SIG-M5 treated with dmso at 0.1 percent for 504 hours (cell line): ENCODE measurements at regions not wholly inside any gene's neighbourhood (a gene's known extent, or its start where the extent isn't known, plus 50 kb on each side); places are given as distances from the start of the nearest gene placed in this dataset.
A peak's percentile ranks its signal among the peaks of the same experiment; 100 is the strongest.

Experiments
- DNase-seq: peaks from one replicate; lab custom pipeline; 2025; ENCODE audit not compliant: unreplicated experiment; lab: John Stamatoyannopoulos, UW

DNA sequence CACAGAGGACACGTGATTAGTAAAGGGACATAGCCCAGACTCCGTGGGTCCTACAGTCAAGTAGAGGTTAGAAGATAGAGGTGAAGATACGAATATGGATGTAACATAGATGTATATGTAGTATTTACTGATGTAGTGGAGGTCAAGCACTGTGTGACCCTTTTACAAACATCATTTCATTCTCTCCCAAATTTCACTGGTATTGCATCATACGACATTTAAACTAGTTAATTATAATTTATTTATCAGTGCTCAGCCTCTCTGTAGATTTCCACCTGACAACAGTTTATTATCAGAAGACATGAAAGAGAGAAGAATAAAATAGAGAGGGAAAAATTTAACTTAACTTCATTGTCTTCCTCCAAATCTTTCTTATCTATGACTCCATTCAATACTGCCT, 927.9 kb upstream of the TMEM132C start:
- no peak for DNase-seq

DNA sequence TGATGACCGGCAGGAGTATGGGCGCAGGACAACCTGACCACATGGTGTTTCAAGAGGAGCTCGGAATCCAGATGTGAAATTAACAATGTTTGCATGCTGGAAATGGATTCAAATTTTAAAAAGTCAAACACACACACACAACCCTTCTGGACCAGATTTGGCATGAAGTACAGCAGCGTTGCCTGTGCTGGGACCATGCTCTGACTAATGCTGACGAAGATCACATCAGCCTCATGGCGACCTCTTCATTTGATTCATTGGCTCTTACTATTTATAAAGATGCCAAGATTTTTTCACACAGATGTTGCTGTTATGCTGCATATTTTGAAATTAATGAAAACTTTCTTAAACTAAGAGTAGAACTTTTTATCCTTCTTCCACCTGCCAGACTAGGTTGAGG, 926.6 kb upstream of the TMEM132C start:
- no peak for DNase-seq

DNA sequence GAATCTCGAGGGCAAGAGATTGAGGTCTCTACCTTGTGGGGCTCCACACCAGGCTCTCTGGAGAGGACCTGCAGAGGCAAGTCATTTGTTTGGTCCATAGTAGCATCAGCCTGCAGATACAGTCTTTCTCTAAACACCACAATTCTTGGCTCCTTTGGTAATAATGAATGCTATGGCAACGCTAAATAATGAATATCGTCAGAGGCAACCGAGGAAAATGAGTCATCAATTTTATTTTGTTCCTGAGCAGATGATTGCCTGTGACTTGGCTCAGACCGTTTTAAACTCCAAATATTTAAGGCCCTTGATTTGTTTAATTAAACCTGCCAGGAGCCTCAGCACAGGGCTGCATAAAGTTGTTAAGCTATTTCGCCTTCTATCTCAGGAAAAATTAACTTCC, 924.1 kb upstream of the TMEM132C start:
- DNase-seq = no peak

GRCh38 chr12:127343940-127344339, 923.0 kb upstream of the TMEM132C start:
- DNase-seq = no peak

GRCh38 chr12:127351481-127352010, 915.4 kb upstream of the TMEM132C start:
- no peak for DNase-seq

DNA sequence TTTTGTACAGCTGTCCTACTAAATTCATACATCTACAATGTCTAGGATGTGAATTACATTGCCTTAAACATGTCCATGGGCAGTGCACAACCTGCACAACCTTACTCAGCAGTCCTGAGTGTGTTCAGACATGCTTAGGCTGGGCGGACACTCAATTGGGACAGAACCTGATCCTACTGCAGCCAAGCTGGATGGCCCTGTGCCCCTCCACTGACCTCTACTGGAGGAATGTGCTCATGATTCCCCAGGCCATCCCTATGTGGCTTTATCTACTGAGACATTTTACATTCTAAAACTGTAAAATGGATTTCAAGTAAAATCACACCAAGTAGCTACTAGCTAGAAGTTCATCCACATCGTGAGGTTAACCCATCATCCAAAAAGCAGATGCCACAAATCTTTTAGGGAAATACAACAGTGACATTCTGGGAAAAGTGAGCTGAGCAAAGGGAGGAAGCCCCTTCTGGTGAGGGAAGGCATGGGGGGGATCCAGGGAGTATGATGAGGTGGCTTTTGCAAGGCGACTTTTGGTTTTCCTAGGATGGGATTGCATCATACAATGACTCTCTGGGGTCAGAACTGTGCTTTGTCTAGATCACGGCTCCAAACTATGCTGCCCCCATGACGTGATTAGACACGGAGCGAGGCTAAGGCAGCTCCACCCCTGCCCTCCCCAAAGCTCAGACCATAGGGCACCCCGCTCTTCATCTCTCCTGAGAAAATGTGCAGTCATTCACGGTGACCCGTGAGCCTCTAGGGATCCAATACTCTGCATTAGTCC, 911.7 kb upstream of the TMEM132C start:
- no peak for DNase-seq

DNA sequence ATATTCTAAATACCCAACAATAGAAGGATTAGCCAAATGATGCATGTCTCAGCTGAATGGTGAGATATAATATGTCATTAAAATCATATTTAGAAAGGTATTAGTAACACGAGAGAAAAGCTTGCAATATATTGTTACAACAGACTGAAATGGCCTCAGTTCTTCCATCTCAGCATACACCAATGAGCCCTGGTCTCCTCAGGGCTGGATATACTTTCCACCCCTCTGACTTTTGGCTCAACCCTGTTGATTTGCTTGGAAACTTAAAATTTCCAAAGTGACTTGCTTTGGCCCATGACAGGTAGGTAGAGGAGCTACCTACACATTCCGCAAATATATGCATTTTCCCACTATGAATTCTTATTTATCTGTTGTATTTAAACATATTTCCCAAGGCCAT, 908.1 kb upstream of the TMEM132C start:
- no peak for DNase-seq

GRCh38 chr12:127360580-127360979, 906.4 kb upstream of the TMEM132C start:
- DNase-seq = no peak

GRCh38 chr12:127362121-127362520, 904.8 kb upstream of the TMEM132C start:
- no peak for DNase-seq

- DNase-seq = no peak
These were observed 903.6 kb upstream of the TMEM132C start for GRCh38 chr12:127363392-127363791.

DNA sequence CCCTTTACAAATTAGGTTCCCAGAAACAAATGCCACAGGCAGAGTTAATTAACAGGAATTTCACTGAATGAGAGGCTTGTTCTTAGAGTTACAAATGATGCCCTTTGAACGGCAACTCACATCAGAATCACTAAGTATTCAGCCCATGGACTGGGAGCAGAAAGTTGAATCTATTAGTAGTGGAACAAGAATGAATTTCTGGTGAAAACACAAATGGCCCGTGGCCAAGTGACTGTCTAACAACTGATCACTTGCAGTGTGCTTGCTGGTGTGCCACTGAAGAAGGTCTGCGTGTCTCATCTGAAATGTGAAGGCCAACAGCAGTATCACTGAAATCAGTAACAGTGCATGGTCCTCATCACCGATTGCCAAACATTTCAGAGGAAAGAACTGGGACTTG, 893.4 kb upstream of the TMEM132C start:
- no peak for DNase-seq

- DNase-seq = no peak
These were observed 892.5 kb upstream of the TMEM132C start for GRCh38 chr12:127374447-127374846.

DNA sequence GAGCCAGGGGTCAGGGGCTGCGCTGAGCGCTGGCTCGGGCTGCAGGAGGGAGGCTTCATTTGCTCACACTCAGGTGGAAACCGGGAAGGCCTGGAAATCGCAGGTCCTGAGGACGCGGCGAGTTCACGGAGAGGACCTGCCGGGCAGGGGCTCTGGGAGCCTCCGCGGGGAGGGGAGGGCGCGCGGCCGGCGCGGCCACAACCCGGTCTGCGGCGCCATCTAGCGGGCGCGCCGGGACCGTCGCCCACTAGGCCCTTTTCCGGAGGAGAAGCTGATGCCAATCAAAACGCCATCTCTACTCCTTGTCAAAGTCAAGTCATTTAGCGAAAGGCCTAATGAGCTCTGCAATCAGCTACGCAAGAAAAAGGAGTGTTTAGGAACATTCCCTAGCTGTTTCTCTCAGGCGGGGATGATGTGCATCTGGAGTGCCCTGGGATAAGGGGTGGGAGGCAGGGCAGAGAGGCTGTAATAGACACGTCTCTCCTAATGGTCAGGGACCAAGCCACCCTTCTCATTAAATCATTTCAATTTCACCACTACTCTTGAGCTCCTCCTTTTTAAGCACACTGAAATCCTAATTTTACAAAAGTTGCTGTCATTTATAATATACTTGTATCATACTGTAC, 885.8 kb upstream of the TMEM132C start:
- peak; percentile 1 for DNase-seq

- DNase-seq = no peak
These were observed 885.3 kb upstream of the TMEM132C start for GRCh38 chr12:127381681-127382080.

DNA sequence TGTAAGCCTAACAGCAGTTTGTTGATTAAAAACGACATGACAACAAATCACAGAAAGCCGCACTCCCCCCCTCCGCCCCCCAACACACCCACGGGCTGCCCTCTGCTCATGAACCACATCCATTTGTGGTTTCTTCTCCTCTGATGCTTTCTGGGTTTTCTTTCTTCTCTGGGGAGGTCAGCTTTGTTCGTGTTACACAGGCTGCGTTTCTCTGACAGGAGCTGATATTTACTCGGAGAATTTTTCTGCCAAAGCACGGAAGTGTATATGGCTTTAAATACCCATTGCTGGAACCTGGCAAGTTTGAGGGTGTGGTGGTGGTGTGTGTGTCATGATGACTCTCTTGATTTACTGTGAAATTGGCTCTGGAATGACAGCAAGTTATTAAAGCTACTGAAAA, 883.7 kb upstream of the TMEM132C start:
- no peak for DNase-seq

DNA sequence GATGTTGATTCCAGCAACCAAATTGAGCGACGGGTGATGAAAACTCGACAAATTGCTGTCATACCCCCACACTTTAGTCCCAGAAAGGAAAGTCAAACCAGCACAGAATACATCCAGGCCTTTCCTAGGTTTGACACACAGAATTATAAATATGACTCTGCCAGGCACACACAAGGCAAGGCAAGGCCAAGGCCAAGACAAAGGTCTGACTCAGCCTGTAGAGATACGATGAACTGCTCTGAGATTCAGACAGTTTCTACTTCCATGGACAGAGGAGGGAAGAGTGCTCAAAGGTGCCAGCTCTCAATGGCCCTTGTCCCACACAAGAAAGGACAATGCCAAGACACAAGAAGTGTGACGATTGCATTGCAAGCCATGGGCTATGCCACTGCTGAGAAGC, 880.2 kb upstream of the TMEM132C start:
- no peak for DNase-seq

DNA sequence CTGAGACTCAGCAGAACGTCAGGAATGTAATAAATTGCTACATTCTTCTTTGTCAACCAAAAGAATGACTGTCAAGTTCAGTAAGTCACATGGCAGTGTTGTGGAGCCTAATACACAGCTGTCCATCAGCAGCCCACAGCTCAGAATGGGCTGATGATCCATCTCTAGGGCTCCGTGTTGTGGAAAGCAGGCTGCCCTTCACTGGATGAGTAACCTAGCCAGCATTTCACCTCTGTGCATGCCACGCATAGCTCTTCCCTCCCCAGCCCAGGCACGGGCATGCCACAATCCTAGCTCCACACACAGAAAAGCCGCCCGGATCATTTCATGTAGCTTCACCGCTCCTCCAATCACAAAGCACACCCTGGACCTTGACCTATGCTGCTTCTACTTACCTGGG, 878.0 kb upstream of the TMEM132C start:
- DNase-seq = no peak

DNA sequence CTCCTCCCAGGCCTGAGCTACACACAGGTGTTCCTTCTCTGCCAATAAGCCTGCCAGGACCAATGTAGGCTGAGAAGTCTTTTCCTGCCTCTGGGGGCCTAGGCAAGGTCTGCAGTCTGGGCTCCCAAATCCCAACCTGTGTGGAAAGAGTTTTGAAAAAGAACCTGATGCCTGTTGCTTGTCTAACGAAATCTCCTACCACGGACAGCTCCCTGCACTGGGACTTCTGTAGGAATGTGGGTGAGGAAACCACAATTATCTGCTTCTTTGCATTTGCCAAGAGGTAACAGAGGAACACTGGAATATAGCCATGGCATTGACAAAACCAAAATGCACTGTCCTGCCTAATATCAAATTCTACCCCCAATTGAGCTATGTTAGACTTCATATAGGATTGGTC, 877.0 kb upstream of the TMEM132C start:
- no peak for DNase-seq

DNA sequence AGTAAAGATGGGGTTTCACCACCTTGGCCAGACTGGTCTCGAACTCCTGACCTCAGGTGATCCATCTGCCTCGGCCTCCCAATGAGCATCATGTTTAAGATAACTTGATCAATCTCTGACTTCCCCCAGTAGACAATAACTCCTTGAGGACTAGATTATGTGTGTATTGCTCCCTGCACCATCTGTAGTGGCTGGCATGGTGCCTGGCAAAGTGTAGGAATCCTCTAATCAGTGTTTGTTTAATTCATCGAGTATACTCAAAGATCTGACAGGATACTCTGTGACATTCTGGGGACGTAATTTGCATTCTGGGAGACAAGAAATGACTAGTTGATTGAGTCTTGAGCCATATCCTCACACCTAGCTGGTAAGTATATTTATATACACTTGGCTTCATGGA, 873.5 kb upstream of the TMEM132C start:
- no peak for DNase-seq

DNA sequence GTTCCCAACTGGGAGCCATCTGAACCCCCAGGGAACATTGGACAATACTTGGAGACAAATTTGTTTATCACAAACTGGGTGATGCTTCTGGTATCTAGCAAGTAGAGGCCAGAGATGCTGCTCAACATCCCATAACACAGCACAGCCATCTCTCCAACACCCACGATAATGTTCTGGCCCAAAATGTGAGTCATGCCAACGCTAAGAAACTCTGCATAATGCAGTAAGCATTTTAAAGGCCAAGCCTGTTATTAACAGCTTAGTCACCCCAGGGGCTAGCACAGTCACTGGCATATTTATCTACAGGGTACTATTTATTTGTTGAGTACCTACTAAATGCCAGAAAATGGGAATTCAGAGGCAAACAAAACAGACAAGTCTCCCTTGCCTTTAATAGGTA, 873.1 kb upstream of the TMEM132C start:
- no peak for DNase-seq

- DNase-seq = no peak
These were observed 870.2 kb upstream of the TMEM132C start for GRCh38 chr12:127396734-127397133.

- no peak for DNase-seq
These were observed 868.8 kb upstream of the TMEM132C start for GRCh38 chr12:127398016-127398710.
